ENCODE measurements at regions not wholly inside any gene's neighbourhood (a gene's known extent, or its start where the extent isn't known, plus 50 kb on each side); places are given as distances from the start of the nearest gene placed in this dataset.

GRCh38 chr18:75130591-75131328, 78.2 kb downstream of the PTGR3 start:
- DNase-seq (ENCODE audit: low spot score): no peak

GRCh38 chr18:75129717-75130477, 79.0 kb downstream of the PTGR3 start:
- no peak for DNase-seq (ENCODE audit: low spot score)

- no peak for DNase-seq (ENCODE audit: low spot score)
Observed at GRCh38 chr18:75128911-75129716, 79.8 kb downstream of the PTGR3 start.

GRCh38 chr18:75128051-75128605, 80.8 kb downstream of the PTGR3 start:
- no peak for DNase-seq (ENCODE audit: low spot score)

- peak; percentile 85 for DNase-seq (ENCODE audit: low spot score)
Observed at GRCh38 chr18:75127143-75128021, 81.6 kb downstream of the PTGR3 start.

GRCh38 chr18:75125382-75126331, 83.3 kb downstream of the PTGR3 start:
- no peak for DNase-seq (ENCODE audit: low spot score)

GRCh38 chr18:75124991-75125381, 84.0 kb downstream of the PTGR3 start:
- DNase-seq (ENCODE audit: low spot score): no peak

- no peak for DNase-seq (ENCODE audit: low spot score)
Observed at GRCh38 chr18:75124551-75124950, 84.4 kb downstream of the PTGR3 start.

- no peak for DNase-seq (ENCODE audit: low spot score)
Observed at GRCh38 chr18:75123113-75123512, 85.8 kb downstream of the PTGR3 start.

GRCh38 chr18:75122334-75122958, 86.5 kb downstream of the PTGR3 start:
- DNase-seq (ENCODE audit: low spot score): no peak

GRCh38 chr18:75121266-75121665, 87.7 kb downstream of the PTGR3 start:
- DNase-seq (ENCODE audit: low spot score): no peak

GRCh38 chr18:75120521-75120920, 88.4 kb downstream of the PTGR3 start:
- no peak for DNase-seq (ENCODE audit: low spot score)

- no peak for DNase-seq (ENCODE audit: low spot score)
Observed at GRCh38 chr18:75116809-75117208, 92.1 kb downstream of the PTGR3 start.

GRCh38 chr18:75116165-75116564, 92.8 kb downstream of the PTGR3 start:
- DNase-seq (ENCODE audit: low spot score): no peak

- no peak for DNase-seq (ENCODE audit: low spot score)
Observed at GRCh38 chr18:75115514-75115913, 93.4 kb downstream of the PTGR3 start.

Measured in HT-29 (cell line).